Immature natural killer cell (primary cell): ENCODE measurements at regions not wholly inside any gene's neighbourhood (a gene's known extent, or its start where the extent isn't known, plus 50 kb on each side); places are given as distances from the start of the nearest gene placed in this dataset.

Experiments used
- DNase-seq, 3 donors: peaks; one replicate each; pipeline ENCODE4 v3.0.0; 2022; ENCODE audit warnings: mixed read lengths in 1 of 3
- H3K27ac Mint-ChIP-seq, 6 donors: one replicate each; pipeline ENCODE4 v1.8.0; 2020; ENCODE audit warnings: mixed read lengths in 6 of 6, mild to moderate bottlenecking in 5 of 6, inconsistent platforms in 4 of 6, moderate library complexity in 3 of 6
- H3K27me3 Mint-ChIP-seq, 3 donors: one replicate each; pipeline ENCODE4 v1.8.0; 2020 to 2021; ENCODE audit warnings: low read depth in 3 of 3, mild to moderate bottlenecking in 3 of 3, mixed read lengths in 3 of 3, moderate library complexity in 3 of 3, inconsistent platforms in 1 of 3
- H3K36me3 Mint-ChIP-seq, 3 donors: one replicate each; pipeline ENCODE4 v1.8.0; 2020; ENCODE audit warnings: mixed read lengths in 3 of 3, inconsistent platforms in 2 of 3, mild to moderate bottlenecking in 2 of 3
- H3K4me1 Mint-ChIP-seq, 2 donors: one replicate each; pipeline ENCODE4 v1.8.0; 2020; ENCODE audit warnings: inconsistent platforms in 2 of 2, mild to moderate bottlenecking in 2 of 2, mixed read lengths in 2 of 2, moderate library complexity in 1 of 2
- H3K4me3 Mint-ChIP-seq, 5 donors: one replicate each; pipeline ENCODE4 v1.8.0; 2020; ENCODE audit warnings: mild to moderate bottlenecking in 5 of 5, mixed read lengths in 5 of 5, inconsistent platforms in 3 of 5, moderate library complexity in 3 of 5
- H3K9me3 Mint-ChIP-seq, 6 donors: one replicate each; pipeline ENCODE4 v1.8.0; 2020; ENCODE audit warnings: mild to moderate bottlenecking in 6 of 6, mixed read lengths in 6 of 6, inconsistent platforms in 4 of 6, moderate library complexity in 3 of 6

DNA sequence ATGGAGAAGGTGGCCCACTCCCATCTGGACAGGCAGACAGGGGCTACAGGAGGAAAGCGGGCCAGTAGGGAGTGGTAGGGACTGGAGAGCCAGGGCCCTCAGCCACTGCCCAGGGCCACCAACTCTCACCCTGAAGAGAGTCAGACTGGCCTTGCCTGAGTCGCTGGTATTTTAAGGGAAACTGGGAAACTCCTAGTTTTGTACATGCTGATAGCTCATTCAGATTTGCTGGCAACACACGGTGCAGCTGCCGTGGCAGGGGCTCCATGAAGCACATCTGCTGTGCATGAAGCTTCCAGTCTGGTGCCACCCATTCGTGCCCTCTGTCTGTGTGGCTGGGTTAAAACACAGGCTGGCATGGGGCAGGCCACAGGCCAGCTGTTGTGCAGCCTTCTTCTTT lies 137.3 kb upstream of the GLI2 start:
- Mint-ChIP-seq H3K27ac (no peak overlapping the region), H3K27me3 (peaks cover 0 to 4% (median 0%) of the 10 kb centered on the region in 3 donors), H3K4me1 (no peaks in the 10 kb centered on the region), H3K9me3 (no peaks in the 10 kb centered on the region), H3K36me3 (no peaks in the 10 kb centered on the region), H3K4me3 (no peak overlapping the region)
- DNase-seq: no peak

DNA sequence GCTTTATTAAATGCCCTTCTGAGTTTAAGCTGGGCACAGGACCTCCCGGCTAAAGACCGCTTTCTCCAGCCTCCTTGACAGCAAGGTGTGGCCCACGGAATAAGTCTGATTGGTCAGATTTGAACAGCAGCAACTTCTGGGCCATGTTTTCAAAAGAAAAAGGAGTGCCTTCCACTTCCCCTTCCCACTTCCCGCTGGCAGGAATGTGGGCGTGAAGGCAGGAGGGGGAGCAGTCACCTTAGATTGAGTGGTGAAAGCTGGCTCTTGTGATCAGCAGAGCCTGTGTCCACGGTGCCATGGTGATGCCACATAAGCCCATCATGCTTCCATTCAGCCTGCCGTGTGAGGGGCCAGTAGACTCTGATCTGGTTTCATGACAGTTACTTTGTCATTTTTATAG lies 136.6 kb upstream of the GLI2 start:
- Mint-ChIP-seq H3K27ac (no peak overlapping the region), H3K4me1 (no peaks in the 10 kb centered on the region), H3K9me3 (no peaks in the 10 kb centered on the region), H3K36me3 (no peaks in the 10 kb centered on the region), H3K27me3 (peaks cover 0 to 6% (median 0%) of the 10 kb centered on the region in 3 donors), H3K4me3 (no peak overlapping the region)
- DNase-seq: no peak

- no peaks in the 10 kb centered on the region for H3K9me3 Mint-ChIP-seq
- no peak overlapping the region for H3K4me3 Mint-ChIP-seq
- no peak for DNase-seq
- peaks cover 0 to 6% (median 0%) of the 10 kb centered on the region in 3 donors for H3K27me3 Mint-ChIP-seq
- H3K36me3 Mint-ChIP-seq: no peaks in the 10 kb centered on the region
- H3K4me1 Mint-ChIP-seq: no peaks in the 10 kb centered on the region
- H3K27ac Mint-ChIP-seq: no peak overlapping the region
Observed at GRCh38 chr2:120599656-120600055, 136.0 kb upstream of the GLI2 start.

DNA sequence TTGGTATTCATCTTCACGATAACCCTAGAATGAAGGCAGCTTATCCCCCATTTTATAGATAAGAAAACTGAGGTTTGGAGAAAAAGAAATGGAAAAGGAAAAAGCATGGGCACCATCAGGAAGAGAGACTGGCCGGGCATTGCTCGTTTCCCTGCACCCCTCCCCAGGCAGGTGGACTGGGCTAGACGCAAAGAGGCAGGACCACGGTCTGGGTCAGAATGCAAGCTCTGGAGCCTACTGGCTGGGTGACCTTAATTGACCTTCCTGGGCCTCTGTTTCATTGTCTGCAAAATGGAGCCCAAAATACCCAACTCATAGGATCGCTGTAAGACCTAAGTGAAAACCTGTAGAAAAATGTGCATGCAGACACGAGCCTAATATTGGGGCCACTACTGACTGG lies 135.3 kb upstream of the GLI2 start:
- DNase-seq: no peak
- no peaks in the 10 kb centered on the region for H3K36me3 Mint-ChIP-seq
- no peak overlapping the region for H3K27ac Mint-ChIP-seq
- H3K27me3 Mint-ChIP-seq: peaks cover 0 to 5% (median under 1%) of the 10 kb centered on the region in 3 donors
- H3K9me3 Mint-ChIP-seq: no peaks in the 10 kb centered on the region
- H3K4me1 Mint-ChIP-seq: no peaks in the 10 kb centered on the region
- no peak overlapping the region for H3K4me3 Mint-ChIP-seq

- DNase-seq: no peak
- no peaks in the 10 kb centered on the region for H3K9me3 Mint-ChIP-seq
- H3K4me1 Mint-ChIP-seq: no peaks in the 10 kb centered on the region
- H3K4me3 Mint-ChIP-seq: no peak overlapping the region
- H3K27ac Mint-ChIP-seq: no peak overlapping the region
- H3K27me3 Mint-ChIP-seq: peaks cover 0 to 5% (median 2%) of the 10 kb centered on the region in 3 donors
- no peaks in the 10 kb centered on the region for H3K36me3 Mint-ChIP-seq
Observed at GRCh38 chr2:120600786-120601185, 134.9 kb upstream of the GLI2 start.

GRCh38 chr2:120601566-120601965 lies 134.1 kb upstream of the GLI2 start:
- Mint-ChIP-seq H3K27ac (no peak overlapping the region), H3K36me3 (no peaks in the 10 kb centered on the region), H3K9me3 (no peaks in the 10 kb centered on the region), H3K4me3 (no peak overlapping the region), H3K27me3 (peaks cover 0 to 5% (median 2%) of the 10 kb centered on the region in 3 donors), H3K4me1 (no peaks in the 10 kb centered on the region)
- no peak for DNase-seq

- Mint-ChIP-seq H3K27ac (no peak overlapping the region), H3K4me3 (no peak overlapping the region), H3K27me3 (peaks cover 2 to 5% (median 2%) of the 10 kb centered on the region in 3 donors), H3K4me1 (no peaks in the 10 kb centered on the region), H3K9me3 (no peaks in the 10 kb centered on the region), H3K36me3 (no peaks in the 10 kb centered on the region)
- DNase-seq: no peak
Observed at GRCh38 chr2:120602251-120602650, 133.4 kb upstream of the GLI2 start.

DNA sequence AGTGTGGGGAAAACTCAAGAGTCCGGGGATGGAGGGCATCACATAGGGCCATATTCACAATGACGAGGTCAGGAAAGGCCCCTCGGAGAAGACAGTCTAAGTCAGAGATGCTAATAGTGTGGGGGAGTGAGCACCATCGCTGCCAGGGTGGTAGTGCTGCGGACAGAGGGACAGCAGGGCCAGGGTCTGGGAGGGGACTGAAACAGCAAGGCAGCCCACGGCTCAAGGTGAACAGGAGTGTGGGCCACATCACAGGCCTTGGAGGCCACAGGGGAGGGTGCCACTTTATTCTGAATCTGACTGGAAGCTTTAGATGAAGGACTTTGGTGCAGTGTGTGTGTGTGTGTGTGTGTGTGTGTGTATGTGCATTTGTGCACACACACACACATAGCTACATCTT lies 130.9 kb upstream of the GLI2 start:
- Mint-ChIP-seq H3K4me1 (no peaks in the 10 kb centered on the region), H3K27ac (no peak overlapping the region), H3K9me3 (no peaks in the 10 kb centered on the region), H3K27me3 (peaks cover 2 to 7% (median 4%) of the 10 kb centered on the region in 3 donors), H3K4me3 (no peak overlapping the region), H3K36me3 (no peaks in the 10 kb centered on the region)
- DNase-seq: no peak

GRCh38 chr2:120605231-120605935 lies 130.3 kb upstream of the GLI2 start:
- Mint-ChIP-seq H3K4me3 (no peak overlapping the region), H3K27ac (no peak overlapping the region), H3K27me3 (peaks cover 3 to 7% (median 4%) of the 10 kb centered on the region in 3 donors), H3K4me1 (no peaks in the 10 kb centered on the region), H3K9me3 (no peaks in the 10 kb centered on the region), H3K36me3 (no peaks in the 10 kb centered on the region)
- no peak for DNase-seq

- no peaks in the 10 kb centered on the region for H3K36me3 Mint-ChIP-seq
- no peak overlapping the region for H3K27ac Mint-ChIP-seq
- peaks cover 3 to 7% (median 4%) of the 10 kb centered on the region in 3 donors for H3K27me3 Mint-ChIP-seq
- no peak for DNase-seq
- H3K4me3 Mint-ChIP-seq: no peak overlapping the region
- H3K9me3 Mint-ChIP-seq: no peaks in the 10 kb centered on the region
- no peaks in the 10 kb centered on the region for H3K4me1 Mint-ChIP-seq
Observed at GRCh38 chr2:120606280-120606679, 129.4 kb upstream of the GLI2 start.

DNA sequence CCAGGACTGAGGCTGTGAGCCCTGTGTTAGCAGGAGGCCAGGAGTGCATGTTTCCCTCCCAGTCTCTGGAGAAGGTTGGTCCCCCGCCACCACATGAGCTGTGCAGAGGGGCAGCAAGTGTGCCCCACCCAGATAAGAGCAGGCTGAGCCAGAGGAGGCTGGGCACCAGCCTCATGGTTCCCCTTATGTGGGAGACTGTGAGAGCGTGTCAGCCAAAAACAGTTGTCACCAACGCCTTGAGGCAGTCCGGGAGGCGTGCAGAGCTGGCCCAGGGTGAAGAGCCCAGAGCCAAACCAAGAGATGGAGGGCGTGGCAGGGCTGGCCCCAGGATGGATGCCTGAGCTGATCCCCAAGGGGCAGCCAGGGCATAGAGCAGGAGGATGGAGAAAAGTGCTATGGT lies 128.7 kb upstream of the GLI2 start:
- Mint-ChIP-seq H3K27me3 (peaks cover 3 to 7% (median 4%) of the 10 kb centered on the region in 3 donors), H3K9me3 (no peaks in the 10 kb centered on the region), H3K27ac (no peak overlapping the region), H3K4me1 (no peaks in the 10 kb centered on the region), H3K4me3 (no peak overlapping the region), H3K36me3 (no peaks in the 10 kb centered on the region)
- DNase-seq: no peak

- no peak overlapping the region for H3K4me3 Mint-ChIP-seq
- no peak overlapping the region for H3K27ac Mint-ChIP-seq
Observed at GRCh38 chr2:120607506-120607905, 128.2 kb upstream of the GLI2 start.

GRCh38 chr2:120607996-120608395 lies 127.7 kb upstream of the GLI2 start:
- Mint-ChIP-seq H3K4me1 (no peaks in the 10 kb centered on the region), H3K27me3 (peaks cover 3 to 5% (median 4%) of the 10 kb centered on the region in 3 donors), H3K27ac (no peak overlapping the region), H3K36me3 (no peaks in the 10 kb centered on the region), H3K4me3 (no peak overlapping the region), H3K9me3 (no peaks in the 10 kb centered on the region)
- DNase-seq: no peak

More at GRCh38 chr2:120607506-120607905, 128.2 kb upstream of the GLI2 start:
- no peaks in the 10 kb centered on the region for H3K9me3 Mint-ChIP-seq
- H3K4me1 Mint-ChIP-seq: no peaks in the 10 kb centered on the region
- H3K27me3 Mint-ChIP-seq: peaks cover 3 to 5% (median 4%) of the 10 kb centered on the region in 3 donors
- no peak for DNase-seq
- no peaks in the 10 kb centered on the region for H3K36me3 Mint-ChIP-seq

- Mint-ChIP-seq H3K27me3 (peaks cover 4 to 7% (median 5%) of the 10 kb centered on the region in 3 donors), H3K27ac (no peak overlapping the region), H3K4me3 (no peak overlapping the region), H3K36me3 (no peaks in the 10 kb centered on the region), H3K4me1 (no peaks in the 10 kb centered on the region), H3K9me3 (no peaks in the 10 kb centered on the region)
- no peak for DNase-seq
Observed at GRCh38 chr2:120609826-120610395, 125.8 kb upstream of the GLI2 start.

- Mint-ChIP-seq H3K36me3 (no peaks in the 10 kb centered on the region), H3K27ac (no peak overlapping the region), H3K4me3 (no peak overlapping the region), H3K9me3 (no peaks in the 10 kb centered on the region), H3K4me1 (no peaks in the 10 kb centered on the region), H3K27me3 (peaks cover 4 to 5% (median 5%) of the 10 kb centered on the region in 3 donors)
- no peak for DNase-seq
Observed at GRCh38 chr2:120611016-120611415, 124.7 kb upstream of the GLI2 start.
